ENCODE measurements at regions not wholly inside any gene's neighbourhood (a gene's known extent, or its start where the extent isn't known, plus 50 kb on each side); places are given as distances from the start of the nearest gene placed in this dataset.
"Not testable (repeated sequence)": the region's sequence is repeated elsewhere in the genome, so short reads cannot be mapped to it uniquely, and the experiment has no call there.

DNA sequence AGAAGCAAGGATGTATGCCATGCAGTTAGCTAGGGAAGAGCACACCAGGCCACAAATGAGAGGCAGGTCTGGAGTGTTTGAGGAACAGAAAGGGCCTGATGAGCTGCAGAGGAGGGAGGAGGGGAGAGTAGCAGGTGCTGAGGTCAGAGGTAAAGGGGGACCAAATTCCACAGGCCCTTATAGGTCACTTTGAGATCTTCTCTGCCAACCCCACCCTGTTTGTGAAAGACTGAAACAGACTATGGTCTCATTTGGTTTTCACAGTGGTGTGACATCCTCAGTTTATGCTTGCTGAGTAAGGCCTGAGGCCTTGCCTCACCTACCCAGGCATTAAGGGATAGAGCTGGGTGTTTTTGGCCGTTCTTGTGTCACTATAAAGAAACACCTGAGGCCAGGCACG, 187.7 kb upstream of the MYLIP start:
- Histone ChIP-seq H3K9me3 (ENCODE audit: control insufficient read depth, low read length) (no peaks in the 10 kb centered on the region), H3K27me3 (ENCODE audit: control insufficient read depth, insufficient read depth, low read length) (no peaks in the 10 kb centered on the region), H3K4me1 (no peaks in the 10 kb centered on the region), H3K79me2 (no peaks in the 10 kb centered on the region), H3K4me2 (ENCODE audit: low read length) (no peak overlapping the region), H3K9ac (no peak overlapping the region), H2AFZ (no peak overlapping the region), H3K4me3 (ENCODE audit: low read depth, low read length) (no peak overlapping the region), H3K36me3 (ENCODE audit: control insufficient read depth, insufficient read depth, low read length) (no peaks in the 10 kb centered on the region), H3K27ac (no peak overlapping the region)
- TF ChIP-seq, protein P1, sequence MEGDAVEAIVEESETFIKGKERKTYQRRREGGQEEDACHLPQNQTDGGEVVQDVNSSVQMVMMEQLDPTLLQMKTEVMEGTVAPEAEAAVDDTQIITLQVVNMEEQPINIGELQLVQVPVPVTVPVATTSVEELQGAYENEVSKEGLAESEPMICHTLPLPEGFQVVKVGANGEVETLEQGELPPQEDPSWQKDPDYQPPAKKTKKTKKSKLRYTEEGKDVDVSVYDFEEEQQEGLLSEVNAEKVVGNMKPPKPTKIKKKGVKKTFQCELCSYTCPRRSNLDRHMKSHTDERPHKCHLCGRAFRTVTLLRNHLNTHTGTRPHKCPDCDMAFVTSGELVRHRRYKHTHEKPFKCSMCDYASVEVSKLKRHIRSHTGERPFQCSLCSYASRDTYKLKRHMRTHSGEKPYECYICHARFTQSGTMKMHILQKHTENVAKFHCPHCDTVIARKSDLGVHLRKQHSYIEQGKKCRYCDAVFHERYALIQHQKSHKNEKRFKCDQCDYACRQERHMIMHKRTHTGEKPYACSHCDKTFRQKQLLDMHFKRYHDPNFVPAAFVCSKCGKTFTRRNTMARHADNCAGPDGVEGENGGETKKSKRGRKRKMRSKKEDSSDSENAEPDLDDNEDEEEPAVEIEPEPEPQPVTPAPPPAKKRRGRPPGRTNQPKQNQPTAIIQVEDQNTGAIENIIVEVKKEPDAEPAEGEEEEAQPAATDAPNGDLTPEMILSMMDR (IDR thresholded peaks at IDR 0.05): no peak

DNA sequence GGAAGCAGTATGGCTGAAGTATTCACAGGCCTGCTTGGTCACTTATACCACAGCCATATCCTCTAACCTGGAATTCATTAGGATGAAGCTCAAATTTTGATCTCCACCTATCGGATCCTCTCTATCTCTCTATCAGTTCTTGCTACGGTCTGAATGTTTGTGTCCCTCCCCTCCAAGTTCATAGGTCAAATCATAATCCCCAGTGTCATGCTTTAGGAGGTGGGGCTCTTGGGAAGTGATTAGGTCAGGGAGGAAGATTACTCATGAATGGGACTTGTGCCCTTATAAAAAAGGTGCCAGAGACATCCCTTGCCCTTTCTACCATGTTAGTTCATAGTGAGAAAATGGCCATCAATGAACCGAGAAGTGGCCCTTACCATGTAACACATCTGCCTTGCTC, 190.8 kb upstream of the MYLIP start:
- H3K9ac ChIP-seq: no peak overlapping the region
- TF ChIP-seq, protein P1 (IDR thresholded peaks at IDR 0.05): no peak
- no peaks in the 10 kb centered on the region for H3K27me3 ChIP-seq (ENCODE audit: control insufficient read depth, insufficient read depth, low read length)
- no peak overlapping the region for H3K4me2 ChIP-seq (ENCODE audit: low read length)
- H3K4me1 ChIP-seq: no peaks in the 10 kb centered on the region
- H3K27ac ChIP-seq: no peak overlapping the region
- no peak overlapping the region for H3K4me3 ChIP-seq (ENCODE audit: low read depth, low read length)
- no peaks in the 10 kb centered on the region for H3K79me2 ChIP-seq
- no peaks in the 10 kb centered on the region for H3K9me3 ChIP-seq (ENCODE audit: control insufficient read depth, low read length)
- H2AFZ ChIP-seq: no peak overlapping the region
- H3K36me3 ChIP-seq (ENCODE audit: control insufficient read depth, insufficient read depth, low read length): no peaks in the 10 kb centered on the region

DNA sequence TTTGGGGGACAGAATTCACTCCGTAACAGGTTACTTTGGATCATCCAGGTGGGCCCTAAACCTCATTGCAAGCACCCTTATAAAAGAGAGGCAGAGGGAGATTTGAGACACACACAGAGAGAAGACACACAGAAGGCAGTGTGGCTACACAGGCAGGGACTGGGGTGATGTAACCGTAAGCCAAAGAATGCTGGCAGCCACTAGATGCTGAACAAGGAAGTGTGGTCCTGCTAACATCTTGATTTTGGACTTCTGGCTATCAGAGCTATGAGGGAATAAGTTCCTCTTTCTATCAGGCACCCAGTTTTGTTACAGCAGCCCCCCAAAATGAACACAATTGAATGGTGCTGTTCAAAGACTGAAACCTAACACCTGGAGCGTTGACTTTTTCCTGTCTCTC, 191.3 kb upstream of the MYLIP start:
- Histone ChIP-seq H3K36me3 (ENCODE audit: control insufficient read depth, insufficient read depth, low read length) (no peaks in the 10 kb centered on the region), H3K4me3 (ENCODE audit: low read depth, low read length) (no peak overlapping the region), H3K4me1 (no peaks in the 10 kb centered on the region), H2AFZ (no peak overlapping the region), H3K9ac (no peak overlapping the region), H3K27ac (no peak overlapping the region), H3K27me3 (ENCODE audit: control insufficient read depth, insufficient read depth, low read length) (no peaks in the 10 kb centered on the region), H3K9me3 (ENCODE audit: control insufficient read depth, low read length) (no peaks in the 10 kb centered on the region), H3K4me2 (ENCODE audit: low read length) (no peak overlapping the region), H3K79me2 (no peaks in the 10 kb centered on the region)
- TF ChIP-seq, protein P1 (IDR thresholded peaks at IDR 0.05): no peak

DNA sequence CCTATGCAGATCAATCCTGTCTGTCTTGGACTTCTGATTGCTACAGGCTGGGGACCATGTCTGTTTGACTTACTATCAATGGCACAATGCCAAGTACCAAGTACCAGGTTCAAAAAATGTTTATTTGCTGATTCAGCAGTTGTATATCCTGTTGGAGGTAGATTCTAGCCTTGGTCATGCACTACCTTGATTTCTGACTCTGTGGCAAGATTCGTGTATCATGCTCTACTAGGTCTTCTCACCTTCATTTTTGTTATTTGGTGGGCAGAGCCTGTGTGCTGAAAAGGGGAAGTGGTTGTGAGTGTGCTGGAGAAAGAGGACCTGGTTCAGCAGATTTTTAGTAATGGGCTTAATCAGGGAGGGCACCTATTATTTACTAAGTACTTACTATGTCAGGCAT, 192.4 kb upstream of the MYLIP start:
- H3K4me1 ChIP-seq: no peaks in the 10 kb centered on the region
- H3K27ac ChIP-seq: no peak overlapping the region
- no peak overlapping the region for H3K9ac ChIP-seq
- no peak overlapping the region for H3K4me3 ChIP-seq (ENCODE audit: low read depth, low read length)
- H2AFZ ChIP-seq: no peak overlapping the region
- no peaks in the 10 kb centered on the region for H3K79me2 ChIP-seq
- H3K36me3 ChIP-seq (ENCODE audit: control insufficient read depth, insufficient read depth, low read length): no peaks in the 10 kb centered on the region
- H3K27me3 ChIP-seq (ENCODE audit: control insufficient read depth, insufficient read depth, low read length): no peaks in the 10 kb centered on the region
- TF ChIP-seq, protein P1 (IDR thresholded peaks at IDR 0.05): no peak
- no peaks in the 10 kb centered on the region for H3K9me3 ChIP-seq (ENCODE audit: control insufficient read depth, low read length)
- no peak overlapping the region for H3K4me2 ChIP-seq (ENCODE audit: low read length)

DNA sequence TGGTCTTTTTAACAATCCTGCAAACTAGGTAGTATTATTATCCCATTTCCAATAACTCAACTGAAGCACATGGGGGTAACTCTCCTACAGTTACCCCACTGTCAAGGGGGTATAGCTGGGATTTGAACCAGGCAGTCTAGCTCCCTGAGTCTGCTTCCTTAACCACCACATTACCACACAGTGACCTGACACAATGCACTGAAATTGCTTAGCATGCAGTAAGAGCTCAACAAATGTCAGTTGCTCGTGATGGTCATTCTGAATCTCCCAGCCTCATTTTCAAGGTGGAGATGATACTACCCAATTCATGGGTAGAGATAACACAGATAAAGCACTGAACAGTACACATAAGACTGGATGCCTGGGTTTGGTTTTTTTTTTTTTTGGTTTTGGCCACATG, 193.2 kb upstream of the MYLIP start:
- TF ChIP-seq, protein P1 (IDR thresholded peaks at IDR 0.05): no peak
- H3K27me3 ChIP-seq (ENCODE audit: control insufficient read depth, insufficient read depth, low read length): no peaks in the 10 kb centered on the region

DNA sequence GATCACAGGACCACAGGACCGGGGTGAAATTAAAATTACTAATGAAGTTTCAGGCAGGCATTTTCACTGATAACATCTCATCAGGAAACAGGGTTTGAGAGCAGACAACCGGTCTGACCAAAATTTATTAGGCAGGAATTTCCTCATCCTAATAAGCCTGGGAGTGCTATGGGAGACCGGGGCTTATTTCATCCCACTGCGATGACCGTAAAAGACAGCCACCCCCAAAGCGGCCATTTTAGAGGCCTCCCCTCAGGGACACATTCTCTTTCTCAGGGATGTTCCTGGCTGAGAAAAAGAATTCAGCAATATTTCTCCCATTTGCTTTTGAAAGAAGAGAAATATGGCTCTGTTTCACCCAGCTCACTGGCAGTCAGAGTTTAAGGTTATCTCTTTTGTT, 197.2 kb upstream of the MYLIP start:
- not testable (repeated sequence) for H3K27me3 ChIP-seq (ENCODE audit: control insufficient read depth, insufficient read depth, low read length); H3K4me1 ChIP-seq; H2AFZ ChIP-seq; H3K4me2 ChIP-seq (ENCODE audit: low read length); H3K36me3 ChIP-seq (ENCODE audit: control insufficient read depth, insufficient read depth, low read length); H3K27ac ChIP-seq; H3K79me2 ChIP-seq; H3K4me3 ChIP-seq (ENCODE audit: low read depth, low read length); H3K9ac ChIP-seq; H3K9me3 ChIP-seq (ENCODE audit: control insufficient read depth, low read length)

More for the DNA sequence above, 193.2 kb upstream of the MYLIP start:
- Histone ChIP-seq H3K9ac (no peak overlapping the region), H3K4me3 (ENCODE audit: low read depth, low read length) (no peak overlapping the region), H3K79me2 (no peaks in the 10 kb centered on the region), H3K4me1 (no peaks in the 10 kb centered on the region), H3K9me3 (ENCODE audit: control insufficient read depth, low read length) (no peaks in the 10 kb centered on the region), H3K4me2 (ENCODE audit: low read length) (no peak overlapping the region), H3K36me3 (ENCODE audit: control insufficient read depth, insufficient read depth, low read length) (no peaks in the 10 kb centered on the region), H2AFZ (no peak overlapping the region), H3K27ac (no peak overlapping the region)

All from parathyroid adenoma (tissue), 2 donors.